ENCODE measurements at regions not wholly inside any gene's neighbourhood (a gene's known extent, or its start where the extent isn't known, plus 50 kb on each side); places are given as distances from the start of the nearest gene placed in this dataset.

GRCh38 chr6:147022041-147022440, 182.2 kb upstream of the STXBP5 start:
- TF ChIP-seq CTCF (IDR thresholded peaks at IDR 0.05) (no peak), EZH2 (IDR thresholded peaks at IDR 0.05; ENCODE audit: borderline replicate concordance, insufficient read depth, low read depth, low read length, poor library complexity, severe bottlenecking) (no peak)

Data from B cell (primary cell).